Body of pancreas (tissue), 4 donors: ENCODE measurements at regions not wholly inside any gene's neighbourhood (a gene's known extent, or its start where the extent isn't known, plus 50 kb on each side); places are given as distances from the start of the nearest gene placed in this dataset.
A peak's percentile ranks its signal among the peaks of the same experiment; 100 is the strongest.

ENCODE experiments used
- ATAC-seq: fragments of 150-250 bp; one replicate; pipeline ENCODE4 v1.9.1; 2016
- DNase-seq, 4 donors: peaks; one replicate each; pipeline ENCODE4 v3.0.0-alpha.2; 2019
- H3K27ac ChIP-seq, 4 donors: fragments of 200-600 bp; sonication (generic); 1 replicate in 3 of 4; 2 replicates in 1 of 4; pipeline versions ENCODE4 v1.5.1 to v1.6.1; 2016 to 2019; ENCODE audit warnings: mild to moderate bottlenecking in 1 of 4, mixed read lengths in 1 of 4, moderate library complexity in 1 of 4
- H3K27me3 ChIP-seq, 2 donors: fragments of 200-600 bp; sonication (generic); one replicate each; pipeline ENCODE4 v1.6.0; 2016; ENCODE audit warnings: mild to moderate bottlenecking in 1 of 2
- H3K36me3 ChIP-seq, 2 donors: fragments of 200-600 bp; sonication (generic); replicated peaks in 1 of 2; 2 replicates each; pipeline ENCODE4 v1.5.1; 2016; ENCODE audit warnings: low read depth in 2 of 2; ENCODE audit not compliant: insufficient read depth in 1 of 2
- H3K4me1 ChIP-seq: fragments of 200-600 bp; sonication (generic); one replicate; pipeline ENCODE4 v1.6.0; 2016
- H3K4me3 ChIP-seq, 2 donors: fragments of 200-600 bp; sonication (generic); 1 replicate in 1 of 2; 2 replicates in 1 of 2; pipeline ENCODE4 v1.5.1; 2016 to 2019
- H3K9me3 ChIP-seq, 3 donors: fragments of 200-600 bp; sonication (generic); 1 replicate in 2 of 3; 2 replicates in 1 of 3; pipeline ENCODE4 v1.5.1; 2016
- CTCF ChIP-seq, 7 experiments: fragments of 450-650 bp in 4 of 7; fragments of 200-600 bp in 3 of 7; sonication (generic) in 3 of 7; IDR thresholded peaks; one replicate each; pipeline ENCODE4 v1.5.1; 2016 to 2019; ENCODE audit warnings: antibody characterized with exemption in 7 of 7
- POLR2A ChIP-seq, 3 donors: fragments of 450-650 bp; IDR thresholded peaks; one replicate each; pipeline ENCODE4 v1.6.1; 2016; ENCODE audit warnings: antibody characterized with exemption in 3 of 3, mild to moderate bottlenecking in 2 of 3
- WGBS, 2 donors: methylation state at CpG; one replicate each; pipeline ENCODE4 v1.1.5; 2017; 5-methylcytosine and 5-hydroxymethylcytosine counted together
- intact Hi-C: fragments of 100-400 bp; cut with DNase I; formaldehyde crosslinking; loops from one replicate; pipeline ENCODE4 v1.15.1; 2023

GRCh38 chr3:150315721-150316120, 92.4 kb upstream of the TSC22D2 start:
- H3K27ac ChIP-seq, result no peak overlapping the region
- no peak overlapping the region for H3K4me3 ChIP-seq
- H3K4me1 ChIP-seq, result peaks cover 14% of the 10 kb centered on the region
- no peaks in the 10 kb centered on the region for H3K27me3 ChIP-seq
- TF ChIP-seq CTCF (IDR thresholded peaks at IDR 0.05), result no peak
- TF ChIP-seq POLR2A (IDR thresholded peaks at IDR 0.05), result no peak
- 13 to 31% methylated on average over 1 of the region's 1 CpG for whole genome bisulfite sequencing, 2 donors
- H3K9me3 ChIP-seq, result no peaks in the 10 kb centered on the region
- intact Hi-C loops, result no loop called here
- no peak for DNase-seq
- H3K36me3 ChIP-seq, result no peaks in the 10 kb centered on the region
- ATAC-seq, result no peak

GRCh38 chr3:150314248-150315004, 93.7 kb upstream of the TSC22D2 start:
- ATAC-seq (peak; percentile 96), DNase-seq (peak; percentile 69 to 83 (median 82))
- Histone ChIP-seq H3K4me3 (no peak overlapping the region), H3K4me1 (peaks cover 14% of the 10 kb centered on the region), H3K9me3 (no peaks in the 10 kb centered on the region), H3K36me3 (no peaks in the 10 kb centered on the region), H3K27me3 (no peaks in the 10 kb centered on the region), H3K27ac (peak overlapping the region in 3 of 4 donors; percentile 23 to 59 (median 52))
- intact Hi-C loops, result no loop called here
- TF ChIP-seq POLR2A (IDR thresholded peaks at IDR 0.05), result no peak
- no peak for TF ChIP-seq CTCF (IDR thresholded peaks at IDR 0.05)
- WGBS, 2 donors, result 22 to 27% methylated on average over 5 of the region's 5 CpGs

- Histone ChIP-seq H3K4me3 (no peak overlapping the region), H3K9me3 (no peaks in the 10 kb centered on the region), H3K36me3 (no peaks in the 10 kb centered on the region), H3K4me1 (peaks cover 19% of the 10 kb centered on the region), H3K27me3 (no peaks in the 10 kb centered on the region), H3K27ac (no peak overlapping the region)
- 80 to 90% methylated on average over 1 of the region's 1 CpG for WGBS, 2 donors
- ATAC-seq (no peak), DNase-seq (no peak)
- intact Hi-C loops, result no loop called here
- TF ChIP-seq CTCF (IDR thresholded peaks at IDR 0.05) (no peak), POLR2A (IDR thresholded peaks at IDR 0.05) (no peak)
Observed at GRCh38 chr3:150312018-150312657, 96.0 kb upstream of the TSC22D2 start.

GRCh38 chr3:150311156-150311555, 96.9 kb upstream of the TSC22D2 start:
- H3K27me3 ChIP-seq, result no peaks in the 10 kb centered on the region
- WGBS, 2 donors, result 63 to 80% methylated on average over 1 of the region's 1 CpG
- no peak for ATAC-seq
- H3K9me3 ChIP-seq, result no peaks in the 10 kb centered on the region
- TF ChIP-seq CTCF (IDR thresholded peaks at IDR 0.05) (no peak), POLR2A (IDR thresholded peaks at IDR 0.05) (no peak)
- peaks cover 19% of the 10 kb centered on the region for H3K4me1 ChIP-seq
- no peaks in the 10 kb centered on the region for H3K36me3 ChIP-seq
- intact Hi-C loops, result no loop called here
- no peak for DNase-seq
- no peak overlapping the region for H3K27ac ChIP-seq
- H3K4me3 ChIP-seq, result no peak overlapping the region
